Adipocyte (in vitro differentiated cells): ENCODE measurements at regions not wholly inside any gene's neighbourhood (a gene's known extent, or its start where the extent isn't known, plus 50 kb on each side); places are given as distances from the start of the nearest gene placed in this dataset.
A peak's percentile ranks its signal among the peaks of the same experiment; 100 is the strongest.

Experiments
- DNase-seq: peaks from one replicate; pipeline ENCODE4 v3.0.0-alpha.2; 2015; ENCODE audit warnings: low read depth
- H3K27me3 ChIP-seq: replicated peaks from 2 replicates; pipeline ENCODE4 v1.7.0; 2013; ENCODE audit warnings: mild to moderate bottlenecking, low read length, moderate library complexity; ENCODE audit not compliant: control insufficient read depth, insufficient read depth
- H3K36me3 ChIP-seq: 2 replicates; pipeline ENCODE4 v1.7.0; 2013; ENCODE audit warnings: low read length, mild to moderate bottlenecking, moderate library complexity; ENCODE audit not compliant: control insufficient read depth, insufficient read depth, severe bottlenecking
- H3K4me1 ChIP-seq: 2 replicates; pipeline ENCODE4 v1.7.0; 2013; ENCODE audit warnings: mild to moderate bottlenecking, low read length, moderate library complexity; ENCODE audit not compliant: control insufficient read depth, insufficient read depth
- H3K4me3 ChIP-seq: 2 replicates; pipeline ENCODE4 v1.7.0; 2013; ENCODE audit warnings: mild to moderate bottlenecking, low read length, moderate library complexity
- H3K9ac ChIP-seq: 2 replicates; pipeline ENCODE4 v1.7.0; 2013; ENCODE audit warnings: mild to moderate bottlenecking, low read length, moderate library complexity
- H3K9me3 ChIP-seq: 2 replicates; pipeline ENCODE4 v1.7.0; 2013; ENCODE audit warnings: mild to moderate bottlenecking, low read length, moderate library complexity; ENCODE audit not compliant: control insufficient read depth

GRCh38 chr5:68423154-68423811, 207.7 kb downstream of the PIK3R1 start:
- Histone ChIP-seq H3K9ac (no peak overlapping the region), H3K4me3 (no peak overlapping the region), H3K36me3 (no peaks in the 10 kb centered on the region), H3K27me3 (no peaks in the 10 kb centered on the region), H3K4me1 (peaks cover 31% of the 10 kb centered on the region), H3K9me3 (no peaks in the 10 kb centered on the region)
- no peak for DNase-seq

DNA sequence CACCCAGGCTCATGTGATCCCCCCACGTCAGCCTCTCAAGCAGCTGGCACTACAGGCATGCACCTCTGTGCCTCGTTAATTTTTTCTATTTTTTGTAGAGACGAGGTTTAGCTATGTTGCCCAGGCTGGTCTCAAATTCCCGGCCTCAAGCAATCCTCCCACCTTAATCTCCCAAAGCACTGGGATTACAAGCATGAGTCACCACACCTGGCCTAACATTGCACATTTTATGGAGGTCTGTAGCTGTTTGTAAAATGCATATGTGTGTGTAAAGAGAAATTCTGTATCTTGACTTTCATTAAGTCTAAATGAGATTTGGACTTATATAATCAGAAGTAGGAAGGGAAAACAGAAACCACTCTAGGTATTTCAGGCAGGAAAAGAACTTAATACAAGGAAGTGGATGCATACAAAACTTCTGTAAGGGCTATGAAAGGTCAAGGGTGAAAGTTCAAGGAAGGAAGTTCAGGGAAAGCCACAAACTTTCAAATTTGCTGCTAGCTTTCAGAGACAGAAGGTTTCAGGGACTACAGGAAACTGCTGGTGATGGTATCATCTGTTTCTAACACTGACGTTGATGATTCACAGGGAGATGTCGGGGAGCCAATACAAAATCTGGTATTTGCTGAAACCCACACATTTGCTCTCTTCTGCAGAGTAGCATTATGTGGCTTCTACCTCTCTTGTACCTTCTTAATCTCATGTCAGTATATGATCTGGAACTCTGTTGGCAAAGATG, 209.4 kb downstream of the PIK3R1 start:
- Histone ChIP-seq H3K36me3 (no peaks in the 10 kb centered on the region), H3K9ac (no peak overlapping the region), H3K4me1 (peaks cover 14% of the 10 kb centered on the region), H3K9me3 (no peaks in the 10 kb centered on the region), H3K4me3 (no peak overlapping the region), H3K27me3 (no peaks in the 10 kb centered on the region)
- no peak for DNase-seq

DNA sequence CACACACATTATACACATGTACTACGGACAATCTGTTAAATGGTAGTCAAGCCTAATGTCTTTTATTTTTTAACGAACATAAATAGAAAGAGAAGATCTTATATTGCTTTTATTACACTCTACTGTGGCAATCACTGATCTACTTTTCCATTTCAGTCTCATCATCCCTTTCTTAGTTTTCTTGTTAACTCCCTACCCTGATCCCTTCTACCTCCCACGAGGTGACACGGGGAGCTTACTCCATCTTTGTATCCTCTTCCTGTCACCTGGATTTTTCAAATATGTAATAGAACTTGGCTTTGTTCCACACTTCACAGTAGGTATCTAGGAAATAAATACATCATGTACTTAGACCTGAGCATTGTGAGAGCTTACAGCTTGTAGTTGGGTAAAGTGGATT, 211.0 kb downstream of the PIK3R1 start:
- Histone ChIP-seq H3K4me3 (no peak overlapping the region), H3K9me3 (no peaks in the 10 kb centered on the region), H3K27me3 (no peaks in the 10 kb centered on the region), H3K9ac (no peak overlapping the region), H3K4me1 (peaks cover 5% of the 10 kb centered on the region), H3K36me3 (no peaks in the 10 kb centered on the region)
- no peak for DNase-seq

GRCh38 chr5:68428231-68428811, 212.8 kb downstream of the PIK3R1 start:
- no peak for DNase-seq
- Histone ChIP-seq H3K4me3 (no peak overlapping the region), H3K9ac (no peak overlapping the region), H3K4me1 (peaks cover 6% of the 10 kb centered on the region), H3K27me3 (no peaks in the 10 kb centered on the region), H3K9me3 (no peaks in the 10 kb centered on the region), H3K36me3 (no peaks in the 10 kb centered on the region)

DNA sequence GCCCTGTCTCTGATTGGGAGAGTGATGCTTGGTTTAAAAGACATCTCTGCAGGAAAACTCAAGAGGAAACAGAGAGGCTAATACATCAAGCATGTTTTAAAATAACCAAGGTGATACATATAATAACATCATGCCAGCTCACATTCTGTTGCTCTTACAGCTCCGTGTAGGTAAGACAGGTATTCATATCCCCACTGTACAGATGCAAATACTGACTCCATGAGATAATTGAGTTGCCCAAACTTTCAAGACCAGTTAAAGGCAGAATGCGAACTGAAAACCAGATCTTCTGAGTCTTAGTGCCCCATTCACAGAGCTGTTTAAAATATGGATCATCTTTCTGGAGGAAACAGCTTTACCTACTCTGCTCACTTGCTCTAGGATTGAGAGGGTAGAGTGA, 214.0 kb downstream of the PIK3R1 start:
- H3K4me1 ChIP-seq: peaks cover 16% of the 10 kb centered on the region
- no peaks in the 10 kb centered on the region for H3K27me3 ChIP-seq
- no peaks in the 10 kb centered on the region for H3K9me3 ChIP-seq
- H3K36me3 ChIP-seq: no peaks in the 10 kb centered on the region
- H3K4me3 ChIP-seq: no peak overlapping the region
- no peak overlapping the region for H3K9ac ChIP-seq
- DNase-seq: no peak

- no peak overlapping the region for H3K9ac ChIP-seq
- no peak overlapping the region for H3K4me3 ChIP-seq
- H3K9me3 ChIP-seq: no peaks in the 10 kb centered on the region
- no peak for DNase-seq
- H3K27me3 ChIP-seq: no peaks in the 10 kb centered on the region
- H3K4me1 ChIP-seq: peaks cover 13% of the 10 kb centered on the region
- H3K36me3 ChIP-seq: no peaks in the 10 kb centered on the region
Observed at GRCh38 chr5:68430279-68430678, 214.7 kb downstream of the PIK3R1 start.

- DNase-seq: no peak
- no peak overlapping the region for H3K4me3 ChIP-seq
- peaks cover 12% of the 10 kb centered on the region for H3K4me1 ChIP-seq
- H3K9ac ChIP-seq: no peak overlapping the region
- H3K9me3 ChIP-seq: no peaks in the 10 kb centered on the region
- no peaks in the 10 kb centered on the region for H3K27me3 ChIP-seq
- H3K36me3 ChIP-seq: no peaks in the 10 kb centered on the region
Observed at GRCh38 chr5:68431186-68431585, 215.6 kb downstream of the PIK3R1 start.

- Histone ChIP-seq H3K36me3 (no peaks in the 10 kb centered on the region), H3K4me3 (no peak overlapping the region), H3K9ac (no peak overlapping the region), H3K27me3 (no peaks in the 10 kb centered on the region), H3K9me3 (no peaks in the 10 kb centered on the region), H3K4me1 (peaks cover 12% of the 10 kb centered on the region)
- no peak for DNase-seq
Observed at GRCh38 chr5:68431601-68432337, 216.2 kb downstream of the PIK3R1 start.

DNA sequence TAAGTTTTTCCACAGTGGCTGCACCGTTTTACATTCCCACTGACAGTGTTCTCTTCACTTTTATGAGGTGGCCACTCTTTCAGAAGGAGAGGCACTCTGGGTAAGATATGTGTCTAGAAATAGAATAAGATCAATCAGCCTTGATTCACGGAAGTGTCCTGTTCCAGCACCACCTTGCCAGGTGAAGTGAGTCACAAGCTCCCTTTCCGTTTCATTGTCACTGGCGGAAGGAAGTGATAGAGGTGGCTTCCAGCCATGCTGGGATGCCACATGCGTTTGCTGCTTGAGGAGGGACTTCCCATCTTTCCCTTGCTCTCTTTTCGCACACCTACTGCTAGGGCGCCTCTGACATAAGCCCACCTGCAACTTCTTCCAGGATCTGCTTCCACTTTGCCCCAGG, 217.1 kb downstream of the PIK3R1 start:
- Histone ChIP-seq H3K27me3 (no peaks in the 10 kb centered on the region), H3K4me1 (peaks cover 12% of the 10 kb centered on the region), H3K36me3 (no peaks in the 10 kb centered on the region), H3K4me3 (no peak overlapping the region), H3K9me3 (no peaks in the 10 kb centered on the region), H3K9ac (no peak overlapping the region)
- no peak for DNase-seq

DNA sequence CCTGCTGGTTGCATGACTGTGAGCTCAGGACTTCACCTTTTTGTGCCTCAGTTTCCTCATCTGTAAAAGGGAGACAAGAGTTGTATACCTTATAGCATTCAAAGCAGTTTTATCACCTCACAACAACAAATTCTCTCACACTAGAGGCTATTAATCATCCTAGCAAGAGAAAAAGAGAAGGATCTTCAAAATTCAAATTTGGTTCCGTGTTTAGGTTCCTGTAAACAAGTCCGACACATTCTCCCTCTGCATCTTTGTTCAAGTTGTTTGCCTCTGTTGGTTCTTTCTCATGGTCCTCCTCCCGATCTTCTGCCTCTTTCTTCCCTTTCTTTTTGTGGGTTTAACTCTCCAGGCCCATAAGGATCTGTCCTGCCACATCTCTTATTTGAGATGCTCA, 218.0 kb downstream of the PIK3R1 start:
- H3K27me3 ChIP-seq: no peaks in the 10 kb centered on the region
- H3K4me1 ChIP-seq: peaks cover 12% of the 10 kb centered on the region
- no peak overlapping the region for H3K4me3 ChIP-seq
- H3K9ac ChIP-seq: peak overlapping the region; percentile 17
- no peaks in the 10 kb centered on the region for H3K36me3 ChIP-seq
- no peak for DNase-seq
- no peaks in the 10 kb centered on the region for H3K9me3 ChIP-seq
